Activated CD8-positive, alpha-beta T cell treated with anti-CD3 and anti-CD28 coated beads for 36 hours (primary cell): ENCODE measurements at regions not wholly inside any gene's neighbourhood (a gene's known extent, or its start where the extent isn't known, plus 50 kb on each side); places are given as distances from the start of the nearest gene placed in this dataset.

Experiments
- ATAC-seq: fragments of 200-7000 bp; cut with Tn5 transposase; one replicate; pipeline ENCODE4 v1.10.0; 2021; ENCODE audit warnings: mild to moderate bottlenecking, moderate library complexity
- CTCF ChIA-PET: fragments of 350-600 bp; sonication (Branson Sonifier 250); formaldehyde crosslinking; loops from one replicate; lab custom pipeline; 2021; ENCODE audit warnings: antibody characterized with exemption; lab: Charles Lee
- POLR2A ChIA-PET: fragments of 350-600 bp; sonication (Branson Sonifier 250); formaldehyde crosslinking; loops from one replicate; lab custom pipeline; 2021; ENCODE audit warnings: antibody characterized with exemption; lab: Charles Lee
- DNase-seq: peaks from one replicate; pipeline ENCODE4 v3.0.0-alpha.2; 2020
- H3K27ac Mint-ChIP-seq: one replicate; pipeline ENCODE4 v1.8.0; 2021; ENCODE audit warnings: mild to moderate bottlenecking, mixed read lengths
- H3K27me3 Mint-ChIP-seq: one replicate; pipeline ENCODE4 v1.8.0; 2021; ENCODE audit warnings: mixed read lengths
- H3K36me3 Mint-ChIP-seq: one replicate; pipeline ENCODE4 v1.8.0; 2021; ENCODE audit warnings: low read depth, mixed read lengths
- H3K4me1 Mint-ChIP-seq: one replicate; pipeline ENCODE4 v1.8.0; 2021; ENCODE audit warnings: low read depth, mixed read lengths
- H3K4me3 Mint-ChIP-seq: one replicate; pipeline ENCODE4 v1.8.0; 2021; ENCODE audit warnings: mild to moderate bottlenecking, moderate library complexity, mixed read lengths
- H3K9me3 Mint-ChIP-seq: one replicate; pipeline ENCODE4 v1.8.0; 2021; ENCODE audit warnings: mixed read lengths
- intact Hi-C: fragments of 100-400 bp; cut with micrococcal nuclease; formaldehyde crosslinking; loops from one replicate; pipeline ENCODE4 v1.10.0; 2022
- TF ChIP-seq, protein P1 (sequence below): fragments of 200-600 bp; IDR thresholded peaks from one replicate; pipeline ENCODE4 v1.8.0; 2022; ENCODE audit warnings: antibody characterized with exemption, mild to moderate bottlenecking

DNA sequence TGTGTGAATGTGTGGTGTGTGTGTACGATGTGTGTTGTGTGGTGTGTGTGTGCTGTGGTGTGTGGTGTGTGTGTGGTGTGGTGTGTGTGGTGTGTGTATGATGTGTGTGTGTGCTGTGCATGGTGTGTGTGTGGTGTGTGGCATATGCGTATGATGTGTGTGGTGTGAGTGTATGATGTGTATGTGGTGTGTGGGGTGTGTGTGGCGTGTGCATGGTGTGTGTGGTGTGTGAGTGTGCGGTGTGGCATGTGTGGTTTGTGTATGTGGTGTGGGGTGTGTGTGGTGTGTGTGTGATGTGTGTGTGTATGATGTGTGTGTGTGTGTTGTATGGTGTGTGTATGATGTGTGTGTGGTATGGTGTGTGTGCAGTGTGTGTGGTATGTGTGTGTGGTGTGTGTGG is 50.5 kb upstream of the MPHOSPH6 start:
- Mint-ChIP-seq H3K4me1 (no peaks in the 10 kb centered on the region), H3K27me3 (peaks cover 8% of the 10 kb centered on the region), H3K36me3 (no peaks in the 10 kb centered on the region), H3K9me3 (no peaks in the 10 kb centered on the region), H3K4me3 (no peak overlapping the region), H3K27ac (no peak overlapping the region)
- ChIA-PET CTCF (no interaction called here), POLR2A (no interaction called here)
- intact Hi-C loops, result no loop called here
- ATAC-seq (no peak), DNase-seq (no peak)
- TF ChIP-seq, protein P1, sequence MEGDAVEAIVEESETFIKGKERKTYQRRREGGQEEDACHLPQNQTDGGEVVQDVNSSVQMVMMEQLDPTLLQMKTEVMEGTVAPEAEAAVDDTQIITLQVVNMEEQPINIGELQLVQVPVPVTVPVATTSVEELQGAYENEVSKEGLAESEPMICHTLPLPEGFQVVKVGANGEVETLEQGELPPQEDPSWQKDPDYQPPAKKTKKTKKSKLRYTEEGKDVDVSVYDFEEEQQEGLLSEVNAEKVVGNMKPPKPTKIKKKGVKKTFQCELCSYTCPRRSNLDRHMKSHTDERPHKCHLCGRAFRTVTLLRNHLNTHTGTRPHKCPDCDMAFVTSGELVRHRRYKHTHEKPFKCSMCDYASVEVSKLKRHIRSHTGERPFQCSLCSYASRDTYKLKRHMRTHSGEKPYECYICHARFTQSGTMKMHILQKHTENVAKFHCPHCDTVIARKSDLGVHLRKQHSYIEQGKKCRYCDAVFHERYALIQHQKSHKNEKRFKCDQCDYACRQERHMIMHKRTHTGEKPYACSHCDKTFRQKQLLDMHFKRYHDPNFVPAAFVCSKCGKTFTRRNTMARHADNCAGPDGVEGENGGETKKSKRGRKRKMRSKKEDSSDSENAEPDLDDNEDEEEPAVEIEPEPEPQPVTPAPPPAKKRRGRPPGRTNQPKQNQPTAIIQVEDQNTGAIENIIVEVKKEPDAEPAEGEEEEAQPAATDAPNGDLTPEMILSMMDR, result no peak
